GM18519 (cell line): ENCODE measurements at regions not wholly inside any gene's neighbourhood (a gene's known extent, or its start where the extent isn't known, plus 50 kb on each side); places are given as distances from the start of the nearest gene placed in this dataset.
"Not testable (repeated sequence)": the region's sequence is repeated elsewhere in the genome, so short reads cannot be mapped to it uniquely, and the experiment has no call there.

Experiments
- ATAC-seq: cut with Tn5 transposase; IDR thresholded peaks from one replicate; pipeline ENCODE4 v1.9.1; 2021; ENCODE audit warnings: mild to moderate bottlenecking, moderate library complexity; ENCODE audit not compliant: unreplicated experiment, low FRiP score

GRCh38 chr1:165965857-165966256 lies 138.4 kb downstream of the UCK2 start:
- ATAC-seq = no peak

- not testable (repeated sequence) for ATAC-seq
Measured at GRCh38 chr1:165969366-165969765, 142.0 kb downstream of the UCK2 start.

- ATAC-seq = no peak
Measured at GRCh38 chr1:165974598-165975131, 147.3 kb downstream of the UCK2 start.

- ATAC-seq = no peak
Measured at GRCh38 chr1:165988275-165988674, 160.9 kb downstream of the UCK2 start.

GRCh38 chr1:165988817-165989216 lies 161.4 kb downstream of the UCK2 start:
- ATAC-seq = peak; percentile 89

- no peak for ATAC-seq
Measured at GRCh38 chr1:165992533-165992932, 165.1 kb downstream of the UCK2 start.

GRCh38 chr1:165994107-165994506 lies 166.7 kb downstream of the UCK2 start:
- no peak for ATAC-seq

- no peak for ATAC-seq
Measured at GRCh38 chr1:165999826-166000225, 167.0 kb downstream of the FAM78B start.

GRCh38 chr1:166007176-166007575 lies 159.6 kb downstream of the FAM78B start:
- ATAC-seq = no peak

GRCh38 chr1:166013232-166013631 lies 153.6 kb downstream of the FAM78B start:
- ATAC-seq = no peak

GRCh38 chr1:166017395-166017794 lies 149.4 kb downstream of the FAM78B start:
- ATAC-seq = no peak
